GM18498 (cell line): ENCODE measurements at regions not wholly inside any gene's neighbourhood (a gene's known extent, or its start where the extent isn't known, plus 50 kb on each side); places are given as distances from the start of the nearest gene placed in this dataset.

Experiments
- ATAC-seq: cut with Tn5 transposase; IDR thresholded peaks from one replicate; pipeline ENCODE4 v1.9.1; 2021; ENCODE audit warnings: mild to moderate bottlenecking, moderate library complexity; ENCODE audit not compliant: unreplicated experiment

GRCh38 chr2:4134551-4135550, 431.5 kb downstream of the DCDC2C start:
- ATAC-seq = no peak

GRCh38 chr2:4135765-4136164, 432.4 kb downstream of the DCDC2C start:
- ATAC-seq = no peak

- no peak for ATAC-seq
Observed at GRCh38 chr2:4139316-4139715, 435.9 kb downstream of the DCDC2C start.

- ATAC-seq = no peak
Observed at GRCh38 chr2:4139731-4140130, 436.4 kb downstream of the DCDC2C start.

GRCh38 chr2:4140281-4140970, 437.1 kb downstream of the DCDC2C start:
- no peak for ATAC-seq

GRCh38 chr2:4144731-4145130, 441.4 kb downstream of the DCDC2C start:
- ATAC-seq = no peak

- no peak for ATAC-seq
Observed at GRCh38 chr2:4151521-4151920, 448.1 kb downstream of the DCDC2C start.

GRCh38 chr2:4152051-4152450, 448.7 kb downstream of the DCDC2C start:
- ATAC-seq = no peak

GRCh38 chr2:4168834-4169233, 465.5 kb downstream of the DCDC2C start:
- ATAC-seq = no peak

- ATAC-seq = no peak
Observed at GRCh38 chr2:4174796-4175195, 471.4 kb downstream of the DCDC2C start.

GRCh38 chr2:4175343-4175742, 472.0 kb downstream of the DCDC2C start:
- ATAC-seq = no peak

- no peak for ATAC-seq
Observed at GRCh38 chr2:4180631-4181030, 477.3 kb downstream of the DCDC2C start.

- no peak for ATAC-seq
Observed at GRCh38 chr2:4181062-4181461, 477.7 kb downstream of the DCDC2C start.

- no peak for ATAC-seq
Observed at GRCh38 chr2:4188561-4188960, 485.2 kb downstream of the DCDC2C start.

- ATAC-seq = no peak
Observed at GRCh38 chr2:4190548-4190947, 487.2 kb downstream of the DCDC2C start.

- ATAC-seq = no peak
Observed at GRCh38 chr2:4192119-4192518, 488.7 kb downstream of the DCDC2C start.

- ATAC-seq = no peak
Observed at GRCh38 chr2:4214444-4215205, 511.2 kb downstream of the DCDC2C start.

- ATAC-seq = no peak
Observed at GRCh38 chr2:4217737-4218136, 514.4 kb downstream of the DCDC2C start.

GRCh38 chr2:4219101-4219500, 515.7 kb downstream of the DCDC2C start:
- ATAC-seq = no peak

GRCh38 chr2:4219571-4219970, 516.2 kb downstream of the DCDC2C start:
- no peak for ATAC-seq

- ATAC-seq = no peak
Observed at GRCh38 chr2:4221434-4221833, 518.1 kb downstream of the DCDC2C start.
